ENCODE measurements at regions not wholly inside any gene's neighbourhood (a gene's known extent, or its start where the extent isn't known, plus 50 kb on each side); places are given as distances from the start of the nearest gene placed in this dataset.

DNA sequence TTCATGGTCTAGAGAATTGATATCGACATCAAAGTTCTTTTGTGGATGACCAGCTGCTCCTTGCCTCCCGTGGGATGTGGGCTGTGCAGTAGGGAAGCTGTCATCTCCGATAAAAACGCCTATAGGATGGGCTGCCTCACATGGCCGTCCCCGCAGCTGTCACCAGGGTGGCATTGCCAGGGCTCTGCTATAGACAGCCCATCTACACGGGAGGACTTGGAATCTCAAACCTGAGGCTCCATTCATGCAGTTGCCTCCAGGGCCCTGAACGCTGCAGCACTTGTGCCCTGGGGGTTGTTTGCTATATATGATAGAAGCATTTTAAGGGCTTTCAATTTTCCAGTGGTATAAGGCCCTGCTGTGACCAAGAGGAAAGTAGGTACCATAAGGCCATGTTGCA lies 183.1 kb downstream of the MYCN start:
- DNase-seq (ENCODE audit: low read depth): no peak
- FAIRE-seq: no peak
- TF ChIP-seq, protein P1, sequence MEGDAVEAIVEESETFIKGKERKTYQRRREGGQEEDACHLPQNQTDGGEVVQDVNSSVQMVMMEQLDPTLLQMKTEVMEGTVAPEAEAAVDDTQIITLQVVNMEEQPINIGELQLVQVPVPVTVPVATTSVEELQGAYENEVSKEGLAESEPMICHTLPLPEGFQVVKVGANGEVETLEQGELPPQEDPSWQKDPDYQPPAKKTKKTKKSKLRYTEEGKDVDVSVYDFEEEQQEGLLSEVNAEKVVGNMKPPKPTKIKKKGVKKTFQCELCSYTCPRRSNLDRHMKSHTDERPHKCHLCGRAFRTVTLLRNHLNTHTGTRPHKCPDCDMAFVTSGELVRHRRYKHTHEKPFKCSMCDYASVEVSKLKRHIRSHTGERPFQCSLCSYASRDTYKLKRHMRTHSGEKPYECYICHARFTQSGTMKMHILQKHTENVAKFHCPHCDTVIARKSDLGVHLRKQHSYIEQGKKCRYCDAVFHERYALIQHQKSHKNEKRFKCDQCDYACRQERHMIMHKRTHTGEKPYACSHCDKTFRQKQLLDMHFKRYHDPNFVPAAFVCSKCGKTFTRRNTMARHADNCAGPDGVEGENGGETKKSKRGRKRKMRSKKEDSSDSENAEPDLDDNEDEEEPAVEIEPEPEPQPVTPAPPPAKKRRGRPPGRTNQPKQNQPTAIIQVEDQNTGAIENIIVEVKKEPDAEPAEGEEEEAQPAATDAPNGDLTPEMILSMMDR (IDR thresholded peaks at IDR 0.05; ENCODE audit: insufficient read depth, low read length, severe bottlenecking): no peak
- Histone ChIP-seq H3K36me3 (ENCODE audit: control insufficient read depth, insufficient read depth, low read length) (no peaks in the 10 kb centered on the region), H3K27me3 (ENCODE audit: control insufficient read depth, insufficient read depth, low read length) (no peaks in the 10 kb centered on the region), H3K4me3 (ENCODE audit: low read depth, low read length) (no peak overlapping the region)

DNA sequence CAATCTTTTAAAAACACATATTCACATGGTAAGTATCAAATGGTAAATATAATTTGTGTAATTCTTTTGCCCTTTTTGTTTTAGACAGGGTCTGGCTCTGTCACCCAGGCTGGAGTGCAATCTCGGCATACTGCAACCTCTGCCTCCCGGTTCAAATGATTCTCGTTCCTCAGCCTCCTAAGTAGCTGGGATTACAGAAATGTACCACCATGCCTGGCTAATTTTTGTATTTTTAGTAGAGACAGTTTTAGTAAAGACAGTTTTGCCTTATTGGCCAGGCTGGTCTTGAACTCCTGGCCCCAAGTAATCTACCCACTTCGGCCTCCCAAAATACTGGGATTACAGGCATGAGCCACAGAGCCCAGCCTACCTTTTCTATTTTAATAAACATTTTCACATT lies 182.2 kb downstream of the MYCN start:
- Histone ChIP-seq H3K27me3 (ENCODE audit: control insufficient read depth, insufficient read depth, low read length) (no peaks in the 10 kb centered on the region), H3K4me3 (ENCODE audit: low read depth, low read length) (no peak overlapping the region), H3K36me3 (ENCODE audit: control insufficient read depth, insufficient read depth, low read length) (no peaks in the 10 kb centered on the region)
- DNase-seq (ENCODE audit: low read depth): no peak
- no peak for FAIRE-seq
- TF ChIP-seq, protein P1 (IDR thresholded peaks at IDR 0.05; ENCODE audit: insufficient read depth, low read length, severe bottlenecking): no peak

DNA sequence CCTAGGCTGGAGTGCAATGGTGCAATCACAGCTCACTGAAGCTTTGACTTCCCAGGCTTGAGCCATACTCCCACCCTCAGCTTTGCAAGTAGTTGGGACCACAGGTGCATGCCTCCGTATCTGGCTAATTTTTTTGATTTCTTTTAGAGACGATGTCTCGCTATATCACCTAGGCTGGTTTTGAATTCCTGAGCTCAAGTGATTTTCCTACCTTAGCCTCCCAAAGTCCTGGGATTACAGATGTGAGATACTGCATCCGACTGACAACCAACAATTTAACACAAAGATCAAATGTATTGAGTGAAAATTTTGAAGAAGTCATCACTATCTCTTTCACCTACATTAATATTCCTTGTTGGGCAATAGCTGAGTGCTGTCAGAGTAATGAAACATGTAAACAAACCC lies 181.6 kb downstream of the MYCN start:
- Histone ChIP-seq H3K4me3 (ENCODE audit: low read depth, low read length) (no peak overlapping the region), H3K27me3 (ENCODE audit: control insufficient read depth, insufficient read depth, low read length) (no peaks in the 10 kb centered on the region), H3K36me3 (ENCODE audit: control insufficient read depth, insufficient read depth, low read length) (no peaks in the 10 kb centered on the region)
- FAIRE-seq (no peak), DNase-seq (ENCODE audit: low read depth) (no peak)
- TF ChIP-seq, protein P1 (IDR thresholded peaks at IDR 0.05; ENCODE audit: insufficient read depth, low read length, severe bottlenecking): no peak

DNA sequence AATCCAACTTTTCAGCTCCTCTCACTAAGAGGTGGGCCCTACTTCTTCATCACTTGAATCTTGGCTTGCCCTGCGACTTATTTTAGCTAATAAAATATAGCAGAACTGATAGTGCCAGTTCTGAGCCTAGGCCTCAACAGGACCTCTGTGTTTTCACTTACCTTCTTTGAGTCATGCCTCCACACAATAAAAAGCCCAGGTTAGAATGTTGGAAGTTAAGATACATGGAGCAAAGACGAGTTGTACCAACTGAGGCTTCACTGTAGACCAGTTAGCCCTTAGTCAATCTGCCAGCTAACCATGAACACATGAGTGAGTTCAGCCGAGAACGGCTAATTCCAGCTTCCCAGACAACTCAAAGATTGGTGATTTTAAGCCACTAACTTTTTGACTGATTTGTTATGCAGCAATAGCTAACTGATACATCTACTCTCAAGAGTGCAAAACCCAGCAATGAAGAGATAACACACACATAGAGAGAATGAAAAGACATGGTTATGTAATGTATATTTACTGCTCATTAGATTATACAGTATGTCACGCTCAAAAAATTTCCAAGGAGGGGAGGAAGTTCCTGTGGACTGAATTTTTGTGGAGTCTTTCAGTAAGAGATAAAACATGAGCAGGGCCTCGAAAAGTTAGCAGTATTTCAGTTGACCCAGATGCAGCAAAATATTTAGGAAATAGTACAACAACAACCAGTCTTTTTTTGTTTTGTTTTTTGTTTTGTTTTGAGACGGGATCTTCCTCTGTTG lies 181.1 kb downstream of the MYCN start:
- no peaks in the 10 kb centered on the region for H3K36me3 ChIP-seq (ENCODE audit: control insufficient read depth, insufficient read depth, low read length)
- H3K27me3 ChIP-seq (ENCODE audit: control insufficient read depth, insufficient read depth, low read length): no peaks in the 10 kb centered on the region
- no peak for DNase-seq (ENCODE audit: low read depth)
- no peak overlapping the region for H3K4me3 ChIP-seq (ENCODE audit: low read depth, low read length)
- TF ChIP-seq, protein P1 (IDR thresholded peaks at IDR 0.05; ENCODE audit: insufficient read depth, low read length, severe bottlenecking): no peak
- no peak for FAIRE-seq

DNA sequence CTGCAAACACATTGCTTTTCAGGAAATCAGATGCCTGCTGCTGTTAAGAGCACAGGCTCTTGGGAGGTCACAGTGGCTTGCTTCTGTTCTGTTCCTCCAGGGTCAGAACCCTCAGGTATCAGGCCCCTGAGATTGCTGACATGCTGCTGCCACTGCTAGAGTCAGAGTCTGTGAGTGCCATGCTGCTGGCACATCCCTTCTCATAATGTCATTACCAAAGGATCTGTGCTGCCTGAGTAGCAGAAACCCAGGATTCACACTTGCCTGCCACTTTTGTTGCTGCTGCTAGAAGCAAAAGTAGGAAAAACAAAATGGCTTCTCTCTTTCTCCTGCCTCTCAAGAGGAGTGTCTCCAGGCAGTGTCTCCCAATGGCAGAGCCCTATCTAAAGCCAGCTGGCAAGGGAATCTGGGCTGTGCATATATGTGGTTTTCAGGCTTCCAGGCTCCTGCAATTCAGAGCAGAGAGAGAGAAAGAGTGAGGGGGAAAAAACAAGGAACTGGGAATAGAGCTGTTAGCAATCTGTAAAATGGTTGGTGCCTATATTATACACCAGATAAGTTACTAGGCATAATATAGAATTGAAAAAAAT lies 180.3 kb downstream of the MYCN start:
- Histone ChIP-seq H3K27me3 (ENCODE audit: control insufficient read depth, insufficient read depth, low read length) (no peaks in the 10 kb centered on the region), H3K4me3 (ENCODE audit: low read depth, low read length) (no peak overlapping the region), H3K36me3 (ENCODE audit: control insufficient read depth, insufficient read depth, low read length) (no peaks in the 10 kb centered on the region)
- FAIRE-seq (no peak), DNase-seq (ENCODE audit: low read depth) (no peak)
- TF ChIP-seq, protein P1 (IDR thresholded peaks at IDR 0.05; ENCODE audit: insufficient read depth, low read length, severe bottlenecking): no peak
